Amniotic stem cell (primary cell): ENCODE measurements at regions not wholly inside any gene's neighbourhood (a gene's known extent, or its start where the extent isn't known, plus 50 kb on each side); places are given as distances from the start of the nearest gene placed in this dataset.
"Not testable (repeated sequence)": the region's sequence is repeated elsewhere in the genome, so short reads cannot be mapped to it uniquely, and the experiment has no call there.

Experiments used
- DNase-seq: peaks from one replicate; lab custom pipeline; 2025; lab: John Stamatoyannopoulos, UW

GRCh38 chr4:18736551-18736950 lies 715.0 kb upstream of the LCORL start:
- no peak for DNase-seq

- DNase-seq: no peak
These were observed 714.2 kb upstream of the LCORL start for GRCh38 chr4:18735740-18736268.

- DNase-seq: no peak
These were observed 712.9 kb upstream of the LCORL start for GRCh38 chr4:18734405-18734804.

- no peak for DNase-seq
These were observed 712.4 kb upstream of the LCORL start for GRCh38 chr4:18733961-18734360.

DNA sequence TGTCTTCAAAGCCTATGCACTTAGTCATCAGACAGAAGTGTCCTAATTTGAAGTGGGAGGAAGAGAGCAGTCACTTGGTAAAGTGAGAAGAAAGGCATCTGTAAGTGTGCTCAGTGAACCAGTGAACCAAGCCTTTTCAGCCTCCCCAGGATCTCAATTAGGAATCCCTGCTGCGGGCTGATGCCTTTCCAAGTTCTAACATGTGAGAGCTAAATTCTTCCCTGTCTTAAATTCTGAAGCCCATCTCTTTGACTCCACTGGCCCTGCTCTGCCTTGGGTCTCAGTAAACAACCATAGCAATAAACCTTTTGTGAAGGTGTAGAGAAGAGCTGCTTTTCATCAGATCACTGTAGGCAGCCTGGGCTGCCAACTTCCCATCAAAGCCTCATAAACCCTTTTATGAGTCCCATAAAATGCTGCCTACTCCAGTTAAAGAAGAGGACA lies 701.2 kb upstream of the LCORL start:
- DNase-seq: no peak

DNA sequence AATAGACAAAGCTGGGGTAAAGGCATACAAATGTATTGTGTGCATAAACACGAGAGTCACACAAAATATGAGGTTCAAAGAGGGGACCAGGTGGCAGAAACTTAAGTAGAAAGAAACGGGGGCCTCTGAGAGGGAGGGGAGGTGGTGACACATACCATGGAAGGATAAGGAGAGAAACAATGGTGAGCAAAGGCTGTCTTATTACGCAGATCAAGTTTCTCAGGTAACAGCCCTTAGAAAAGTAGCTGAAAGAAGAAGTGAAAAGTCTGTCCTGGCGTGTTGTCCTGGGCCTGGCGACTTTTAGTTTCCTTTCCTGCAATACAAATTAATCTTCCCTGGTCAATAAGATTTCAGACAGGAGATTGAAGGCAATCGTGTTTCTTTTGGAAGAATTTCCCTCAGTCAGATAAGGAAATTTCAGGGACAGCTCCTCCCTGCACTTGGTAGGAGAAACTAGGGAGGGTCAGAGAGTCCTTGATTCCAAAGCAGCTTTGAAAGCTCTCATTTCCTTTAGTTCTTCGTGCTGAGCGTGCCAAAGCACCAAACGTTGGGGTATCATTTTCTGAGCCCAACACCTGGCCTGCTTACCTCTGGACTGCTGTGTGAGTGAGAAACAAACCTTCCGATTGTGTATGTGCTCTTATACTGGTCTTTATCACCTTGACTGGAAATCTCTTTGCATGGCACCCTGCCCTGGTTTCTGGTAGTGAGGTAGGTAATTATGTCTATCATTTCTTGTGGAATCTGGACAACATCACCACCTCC lies 676.7 kb upstream of the LCORL start:
- DNase-seq: no peak

- no peak for DNase-seq
These were observed 674.4 kb upstream of the LCORL start for GRCh38 chr4:18695733-18696527.

DNA sequence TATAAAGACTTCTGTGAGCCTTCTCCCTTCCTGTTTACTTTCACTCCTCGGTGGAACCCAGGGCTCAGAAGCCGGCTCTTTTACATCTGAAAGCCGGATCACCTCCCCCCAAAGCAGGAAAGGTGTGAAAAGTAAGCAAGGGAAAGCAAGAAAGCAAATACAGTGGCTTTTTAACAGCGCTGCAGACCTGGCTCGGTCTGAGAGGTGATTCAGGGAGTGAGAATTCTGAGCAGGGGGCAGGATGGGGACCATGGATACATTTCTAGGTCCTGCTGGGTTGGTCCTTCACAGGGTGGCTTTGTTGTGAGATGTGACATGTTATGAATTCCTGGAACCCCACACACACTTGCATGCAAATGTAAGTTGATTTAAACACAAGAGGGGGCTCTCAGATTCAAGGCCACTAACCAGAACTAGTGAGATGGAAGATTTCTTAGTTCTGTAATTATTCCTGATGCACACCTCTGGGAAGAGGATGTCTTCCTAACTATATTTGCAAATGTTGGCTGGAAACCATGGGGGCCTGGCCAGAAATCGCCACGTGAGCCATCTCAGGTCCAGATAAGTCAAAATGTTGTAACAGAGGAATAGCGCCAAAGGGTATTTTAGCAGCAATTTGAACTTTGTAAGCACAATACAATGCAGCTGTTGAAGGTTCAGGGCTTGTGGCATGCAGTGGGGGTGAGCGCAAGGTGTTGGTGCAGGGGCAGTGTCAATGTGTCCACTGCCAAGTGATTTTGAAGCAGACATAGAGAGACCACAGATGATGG lies 670.1 kb upstream of the LCORL start:
- DNase-seq: no peak

GRCh38 chr4:18690291-18690955 lies 668.9 kb upstream of the LCORL start:
- no peak for DNase-seq

- peak; percentile 21 for DNase-seq
These were observed 668.0 kb upstream of the LCORL start for GRCh38 chr4:18689308-18690115.

DNA sequence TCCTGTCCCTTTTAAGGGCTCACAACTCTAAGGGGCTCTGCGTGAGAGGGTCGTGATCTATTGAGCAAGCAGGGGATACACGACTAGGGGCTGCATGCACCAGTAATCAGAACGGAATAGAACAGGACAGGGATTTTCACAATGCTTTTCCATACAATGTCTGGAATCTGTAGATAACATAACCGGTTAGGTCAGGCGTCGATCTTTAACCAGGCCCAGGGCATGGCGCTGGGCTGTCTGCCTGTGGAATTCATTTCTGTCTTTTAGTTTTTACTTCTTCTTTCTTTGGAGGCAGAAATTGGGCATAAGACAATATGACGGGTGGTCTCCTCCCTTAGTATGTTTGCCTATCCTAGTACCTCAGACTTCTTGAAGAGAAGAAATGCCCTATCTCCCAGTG lies 666.8 kb upstream of the LCORL start:
- not testable (repeated sequence) for DNase-seq

DNA sequence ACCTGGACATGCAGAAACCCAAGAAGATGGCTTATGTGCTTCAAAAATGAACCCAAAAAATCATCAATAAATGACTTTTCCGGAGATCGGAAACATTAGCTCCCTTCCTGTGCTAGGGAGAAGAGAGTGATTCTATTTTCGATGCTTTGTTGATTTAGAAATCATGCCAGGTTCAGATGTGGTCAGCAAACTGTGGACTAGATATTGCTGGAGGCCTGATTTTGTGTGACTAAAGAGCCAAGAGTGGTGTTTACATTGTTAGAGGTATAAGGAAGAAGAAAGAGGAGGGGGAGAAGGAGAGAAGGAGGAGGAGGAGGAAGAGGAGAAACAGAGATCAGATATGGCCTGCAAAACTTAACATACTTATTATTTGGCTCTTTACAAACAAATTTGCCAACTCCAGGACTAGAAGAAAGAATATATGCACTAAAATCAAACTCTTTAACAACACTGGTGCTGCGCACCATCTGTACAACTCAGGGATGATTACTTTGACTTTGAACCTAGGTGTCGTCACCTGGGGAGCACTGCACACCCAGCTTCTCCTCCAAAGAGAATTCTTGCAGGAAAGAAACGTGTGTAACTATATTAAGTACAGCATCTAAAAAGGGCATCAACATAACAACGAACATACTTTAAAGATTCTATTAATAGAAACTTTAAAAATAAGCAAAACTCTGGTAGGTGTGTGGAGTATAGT lies 664.9 kb upstream of the LCORL start:
- DNase-seq: no peak

- DNase-seq: no peak
These were observed 663.4 kb upstream of the LCORL start for GRCh38 chr4:18684932-18685331.

DNA sequence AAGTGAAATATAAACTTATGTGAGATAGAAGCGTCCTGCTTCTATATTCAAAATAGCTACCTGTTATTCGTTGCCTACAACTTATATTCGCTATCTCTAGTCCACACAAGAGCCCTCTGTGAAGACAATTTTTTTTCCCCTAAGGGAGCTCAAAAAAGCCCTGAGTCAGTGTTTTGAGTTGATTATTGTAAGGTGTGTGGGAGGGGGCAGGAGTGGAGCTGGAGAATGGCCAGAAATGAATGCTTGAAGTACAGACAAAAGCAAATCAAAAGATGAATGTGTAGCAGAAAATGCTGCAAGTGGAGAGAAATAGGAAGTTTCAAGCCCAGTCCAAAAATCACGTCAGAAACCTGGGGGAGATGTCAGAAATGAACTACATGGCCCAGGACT lies 655.0 kb upstream of the LCORL start:
- DNase-seq: no peak

DNA sequence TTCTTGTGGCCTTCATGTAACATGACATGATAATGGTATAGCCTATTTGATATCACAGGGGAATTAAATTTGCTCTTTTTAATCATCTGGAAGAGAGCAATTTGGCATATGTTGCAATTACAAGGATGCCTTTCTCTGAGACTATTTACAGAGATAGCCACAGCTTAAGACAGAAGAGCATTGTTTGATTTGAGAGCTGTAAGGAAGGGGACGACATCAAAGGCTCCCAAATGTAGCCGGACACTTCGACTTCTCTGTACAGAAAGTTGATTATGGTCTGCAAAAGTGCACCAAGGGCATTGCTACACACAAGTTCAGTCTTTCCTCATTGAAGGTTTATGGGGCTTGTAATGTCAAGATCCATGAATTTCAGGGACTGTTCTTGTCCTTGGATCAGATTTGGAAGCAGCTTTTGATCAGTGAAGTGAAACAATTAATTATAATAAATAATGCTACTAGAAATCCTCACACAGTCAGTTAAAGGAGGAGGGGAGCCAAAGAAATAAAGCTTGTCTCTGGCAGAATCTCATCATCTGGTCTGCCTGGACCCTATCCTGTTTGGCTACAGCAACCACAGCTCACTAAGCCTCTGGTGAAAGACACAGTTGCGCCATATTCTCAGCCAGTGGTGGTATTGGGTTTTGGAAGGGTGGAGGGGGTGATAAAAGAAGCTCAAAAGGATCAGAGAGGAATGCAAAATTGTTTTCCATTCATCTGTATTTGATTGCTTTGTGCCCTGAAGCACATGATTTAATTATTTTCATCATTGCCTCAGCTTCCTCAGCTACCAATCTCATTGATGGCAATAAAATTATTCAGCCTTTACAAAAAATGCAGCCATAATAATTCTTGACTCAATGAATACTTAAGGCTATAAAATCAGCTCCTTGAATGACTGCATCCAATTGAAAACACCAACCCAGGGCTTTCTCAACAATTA lies 654.3 kb upstream of the LCORL start:
- DNase-seq: no peak

- no peak for DNase-seq
These were observed 648.5 kb upstream of the LCORL start for GRCh38 chr4:18670034-18670433.

- no peak for DNase-seq
These were observed 647.8 kb upstream of the LCORL start for GRCh38 chr4:18669390-18669789.

DNA sequence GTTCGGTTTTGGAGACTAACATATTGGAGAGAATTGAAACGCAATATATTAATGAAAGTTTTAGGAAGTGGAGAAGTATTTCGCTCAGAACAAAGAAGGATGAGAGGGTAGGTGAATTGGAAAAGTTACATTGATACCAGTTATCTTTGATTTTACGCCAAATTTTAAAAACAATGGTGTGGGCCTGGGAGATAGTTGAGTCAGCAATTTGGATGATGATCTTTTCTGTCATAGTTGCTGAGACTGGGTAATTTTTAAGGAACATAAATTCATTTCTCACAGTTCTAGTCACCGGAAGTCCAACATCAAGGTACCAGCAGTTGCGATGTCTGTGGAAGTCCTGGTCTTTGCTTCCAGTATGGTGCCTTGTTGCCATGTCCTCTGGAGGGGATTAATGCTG lies 644.8 kb upstream of the LCORL start:
- no peak for DNase-seq

DNA sequence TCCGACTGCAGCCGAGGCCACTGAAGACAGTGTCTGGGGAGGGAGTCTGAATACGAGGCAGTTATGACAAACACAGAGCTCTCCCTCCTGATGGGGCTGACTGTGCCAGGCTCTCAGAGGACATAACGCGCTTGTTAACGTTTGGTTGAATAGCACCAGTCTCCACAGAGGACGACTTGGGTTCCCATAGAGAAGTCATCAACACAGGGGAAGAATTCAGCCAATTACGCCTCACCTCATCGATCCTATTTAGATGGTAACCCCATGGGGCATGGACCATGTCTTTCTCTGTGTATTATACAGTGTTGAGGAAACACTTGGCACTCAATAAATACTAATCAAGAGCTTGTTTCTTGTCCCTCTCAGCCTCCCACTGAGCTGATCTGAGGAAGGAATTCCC lies 642.6 kb upstream of the LCORL start:
- DNase-seq: no peak
